K562 (cell line): ENCODE measurements at regions not wholly inside any gene's neighbourhood (a gene's known extent, or its start where the extent isn't known, plus 50 kb on each side); places are given as distances from the start of the nearest gene placed in this dataset.

Experiments
- ATAC-seq: fragments of 200-7000 bp; cut with Tn5 transposase; 3 replicates; pipeline ENCODE4 v1.9.1; 2020; ENCODE audit warnings: moderate library complexity
- BruUV-seq: library from RNA; stranded (reverse); fragments of 400-500 nt; replicated peaks from 2 replicates; lab custom pipeline; 2021; lab: Mats Ljungman, UMichigan
- CTCF ChIA-PET: fragments of 300-600 bp; formaldehyde crosslinking; extraction: SDS; loops from one replicate; lab custom pipeline; 2021; ENCODE audit warnings: low intra/inter-chr PET ratio; lab: Yijun Ruan, JAX
- POLR2A ChIA-PET: fragments of 300-600, 350-650 bp; sonication (Branson Sonifier 250); formaldehyde crosslinking; extraction: SDS; loops from one replicate; lab custom pipeline; 2021; ENCODE audit warnings: antibody characterized with exemption, inconsistent platforms; lab: Yijun Ruan, JAX
- DNase-seq, 4 experiments: peaks; one replicate each; pipeline versions ENCODE4 v3.0.0 to v3.0.0-alpha.2; 2011 to 2018; ENCODE audit warnings: low spot score in 3 of 4, mixed read lengths in 3 of 4; ENCODE audit errors: extremely low read depth in 1 of 4
- FAIRE-seq: peaks from 2 replicates; lab custom pipeline; 2011; peaks lifted over from hg19 to GRCh38; lab: Jason Lieb, UNC
- H2AFZ ChIP-seq: 2 replicates; pipeline ENCODE4 v1.6.0; 2011; ENCODE audit warnings: low read depth, low read length, control low read depth, inconsistent platforms
- H3K27ac ChIP-seq: fragments of 200-600 bp; 3 replicates; pipeline ENCODE4 v1.8.0; 2011; ENCODE audit warnings: low read depth, mild to moderate bottlenecking, control low read depth, inconsistent platforms, low read length, moderate library complexity, mixed read lengths; ENCODE audit errors: extremely low read depth
- H3K27me3 ChIP-seq, 2 experiments: fragments of 300-600 bp in 1 of 2; 2 replicates in 1 of 2; 3 replicates in 1 of 2; pipeline versions ENCODE4 v1.6.0 to v1.8.0; 2011; ENCODE audit warnings: inconsistent platforms in 2 of 2, low read length in 2 of 2, mild to moderate bottlenecking in 1 of 2, mixed read lengths in 1 of 2, moderate library complexity in 1 of 2; ENCODE audit not compliant: control insufficient read depth in 2 of 2, insufficient read depth in 2 of 2
- H3K36me3 ChIP-seq: fragments of 300-600 bp; 3 replicates; pipeline ENCODE4 v1.8.0; 2011; ENCODE audit warnings: mild to moderate bottlenecking, low read length, inconsistent platforms; ENCODE audit not compliant: control insufficient read depth, insufficient read depth
- H3K4me1 ChIP-seq, 2 experiments: fragments of 200-600 bp in 1 of 2; replicated peaks in 1 of 2; 2 replicates in 1 of 2; 3 replicates in 1 of 2; pipeline versions ENCODE4 v1.5.1 to v1.8.0; 2011; ENCODE audit warnings: inconsistent platforms in 2 of 2, low read length in 2 of 2, mild to moderate bottlenecking in 1 of 2, mixed read lengths in 1 of 2, moderate library complexity in 1 of 2; ENCODE audit not compliant: control insufficient read depth in 2 of 2, insufficient read depth in 2 of 2
- H3K4me2 ChIP-seq: 2 replicates; pipeline ENCODE4 v1.6.1; 2011; ENCODE audit warnings: low read length, control low read depth, inconsistent platforms, mixed read lengths; ENCODE audit not compliant: insufficient read depth
- H3K4me3 ChIP-seq: fragments of 200-600 bp; sonication (generic), shearing (Covaris generic); 2 replicates; pipeline ENCODE4 v1.5.1; 2016; ENCODE audit warnings: control low read depth, inconsistent platforms
- H3K79me2 ChIP-seq: fragments of 200-600 bp; 3 replicates; pipeline ENCODE4 v1.8.0; 2011; ENCODE audit warnings: low read length, inconsistent platforms; ENCODE audit not compliant: control insufficient read depth, insufficient read depth
- H3K9ac ChIP-seq, 2 experiments: 2 replicates each; pipeline versions ENCODE4 v1.6.0 to v1.6.1; 2011; ENCODE audit warnings: low read depth in 2 of 2, low read length in 2 of 2, control low read depth in 1 of 2, inconsistent platforms in 1 of 2, mild to moderate bottlenecking in 1 of 2, mixed read lengths in 1 of 2; ENCODE audit not compliant: insufficient read depth in 1 of 2
- H3K9me1 ChIP-seq: one replicate; pipeline ENCODE4 v1.6.0; 2011; ENCODE audit warnings: inconsistent platforms, mild to moderate bottlenecking, low read length, moderate library complexity; ENCODE audit not compliant: control insufficient read depth, insufficient read depth
- H3K9me3 ChIP-seq: replicated peaks from 2 replicates; pipeline ENCODE4 v1.5.1; 2011; ENCODE audit warnings: low read depth, low read length, inconsistent platforms; ENCODE audit not compliant: control insufficient read depth, insufficient read depth
- H4K20me1 ChIP-seq: replicated peaks from 2 replicates; pipeline ENCODE4 v1.6.1; 2011; ENCODE audit warnings: low read length, inconsistent platforms, mixed read lengths; ENCODE audit not compliant: control insufficient read depth, insufficient read depth
- ARID1B ChIP-seq: fragments of 450-650 bp; IDR thresholded peaks from 2 replicates; pipeline ENCODE4 v1.6.1; 2016; ENCODE audit warnings: antibody characterized with exemption, mild to moderate bottlenecking, inconsistent platforms
- BMI1 ChIP-seq: fragments of 150-350 bp; IDR thresholded peaks from 2 replicates; pipeline ENCODE4 v1.6.1; 2014; ENCODE audit warnings: low read length
- CBFA2T2 ChIP-seq: fragments of 450-650 bp; conservative IDR thresholded peaks from 2 replicates; pipeline ENCODE4 v1.6.1; 2017; ENCODE audit warnings: mild to moderate bottlenecking
- CHD2 ChIP-seq: IDR thresholded peaks from 2 replicates; pipeline ENCODE4 v1.6.1; 2011; ENCODE audit warnings: low read depth, low read length
- FIP1L1 ChIP-seq: fragments of 200-400 bp; formaldehyde crosslinking; IDR thresholded peaks from 2 replicates; pipeline ENCODE4 v1.6.1; 2018; ENCODE audit warnings: mild to moderate bottlenecking, low read depth, low read length; ENCODE audit not compliant: poor library complexity, severe bottlenecking
- HNRNPH1 ChIP-seq: fragments of 200-400 bp; formaldehyde crosslinking; optimal IDR thresholded peaks from 2 replicates; pipeline ENCODE3; 2017; ENCODE audit warnings: low read depth, mild to moderate bottlenecking, low read length, moderate library complexity
- LEF1 ChIP-seq: fragments of 450-650 bp; IDR thresholded peaks from 2 replicates; pipeline ENCODE4 v1.6.1; 2016; ENCODE audit warnings: mild to moderate bottlenecking
- MCM5 ChIP-seq: fragments of 450-650 bp; IDR thresholded peaks from 2 replicates; pipeline ENCODE4 v1.6.1; 2016; ENCODE audit warnings: low read depth
- NFRKB ChIP-seq: fragments of 450-650 bp; IDR thresholded peaks from 2 replicates; pipeline ENCODE4 v1.6.1; 2016; ENCODE audit warnings: low read depth
- SAFB2 ChIP-seq: fragments of 200-400 bp; formaldehyde crosslinking; IDR thresholded peaks from 2 replicates; pipeline ENCODE4 v1.6.1; 2018; ENCODE audit warnings: borderline replicate concordance, low read length, low read depth, moderate library complexity; ENCODE audit not compliant: severe bottlenecking
- TCF7 ChIP-seq: sonication (generic); IDR thresholded peaks from 2 replicates; pipeline ENCODE4 v1.6.1; 2016; ENCODE audit warnings: antibody characterized with exemption, borderline replicate concordance
- TEAD4 ChIP-seq, 2 experiments: sonication (generic) in 1 of 2; formaldehyde crosslinking in 1 of 2; IDR thresholded peaks; 2 replicates each; pipeline versions ENCODE4 v1.6.1 to v1.8.0; 2012 to 2022; ENCODE audit warnings: borderline replicate concordance in 1 of 2, inconsistent platforms in 1 of 2, low read length in 1 of 2, mild to moderate bottlenecking in 1 of 2, missing genetic modification reagents in 1 of 2
- ZBTB1 ChIP-seq: sonication (generic); formaldehyde crosslinking; IDR thresholded peaks from 2 replicates; pipeline ENCODE4 v1.8.1; 2023; ENCODE audit warnings: missing genetic modification reagents, low read depth, mild to moderate bottlenecking, borderline replicate concordance
- ZFP36 ChIP-seq: fragments of 150-350 bp; IDR thresholded peaks from 2 replicates; pipeline ENCODE4 v1.6.1; 2018; ENCODE audit warnings: low read length, low read depth; ENCODE audit not compliant: partially characterized antibody
- ZKSCAN1 ChIP-seq: fragments of 150-350 bp; IDR thresholded peaks from 2 replicates; pipeline ENCODE4 v1.6.1; 2016; ENCODE audit warnings: low read depth, low read length
- ZNF431 ChIP-seq: sonication (generic); formaldehyde crosslinking; IDR thresholded peaks from 2 replicates; pipeline ENCODE4 v1.8.0; 2022; ENCODE audit warnings: mild to moderate bottlenecking, missing genetic modification reagents
- ZNF561 ChIP-seq: fragments of 450-650 bp; formaldehyde crosslinking; conservative IDR thresholded peaks from 2 replicates; pipeline ENCODE4 v1.4.0; 2020; ENCODE audit warnings: mild to moderate bottlenecking, moderate library complexity
- ZNF57 ChIP-seq: fragments of 450-650 bp; formaldehyde crosslinking; IDR thresholded peaks from 2 replicates; pipeline ENCODE4 v1.4.0; 2020; ENCODE audit warnings: mild to moderate bottlenecking, moderate library complexity
- WGBS: fragments of 100-300 bp; shearing (Covaris generic); methylation state at CpG from one replicate; pipeline ENCODE4 v1.1.6; 2016; ENCODE audit warnings: low coverage, mixed read lengths; ENCODE audit not compliant: insufficient coverage; ENCODE audit errors: missing lambda C conversion rate; 5-methylcytosine and 5-hydroxymethylcytosine counted together
- in situ Hi-C: fragments of 300-500 bp; cut with MboI; formaldehyde crosslinking; loops from 4 replicates; pipeline ENCODE4 v1.15.0; 2018; ENCODE audit warnings: inconsistent platforms, mixed read lengths
- intact Hi-C: fragments of 100-400 bp; cut with micrococcal nuclease; formaldehyde crosslinking; loops from 2 replicates; pipeline ENCODE4 v1.14.2; 2022
- TF ChIP-seq, protein P1 (sequence below): sonication (generic); formaldehyde crosslinking; IDR thresholded peaks from 2 replicates; pipeline ENCODE4 v1.8.0; 2022; ENCODE audit warnings: mild to moderate bottlenecking, low read depth, missing genetic modification reagents
- TF ChIP-seq, protein P2 (sequence below): sonication (generic); formaldehyde crosslinking; IDR thresholded peaks from 2 replicates; pipeline ENCODE4 v1.8.0; 2022; ENCODE audit warnings: missing genetic modification reagents, mild to moderate bottlenecking, borderline replicate concordance

DNA sequence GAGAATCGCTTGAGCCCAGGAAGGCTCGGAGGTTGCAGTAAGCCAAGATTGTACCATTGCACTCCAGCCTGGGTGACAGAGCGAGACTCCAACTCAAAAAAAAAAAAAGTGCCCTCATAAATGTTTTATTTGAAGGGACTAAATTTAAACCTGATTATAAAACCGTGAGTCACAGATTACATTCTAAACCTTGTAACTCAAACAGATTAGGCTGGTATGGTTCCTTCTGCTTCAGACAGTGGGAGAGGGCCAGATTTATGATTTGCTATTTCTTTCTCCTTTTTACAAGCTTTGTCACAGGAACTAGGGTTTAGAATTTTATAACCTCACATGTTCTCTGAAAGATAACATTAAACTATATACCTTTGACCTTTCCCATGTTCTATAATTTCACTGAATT is 801.2 kb upstream of the ZWINT start:
- BruUV-seq: no TSS peak
- in situ Hi-C loops: no loop called here
- POLR2A ChIA-PET: no interaction called here

DNA sequence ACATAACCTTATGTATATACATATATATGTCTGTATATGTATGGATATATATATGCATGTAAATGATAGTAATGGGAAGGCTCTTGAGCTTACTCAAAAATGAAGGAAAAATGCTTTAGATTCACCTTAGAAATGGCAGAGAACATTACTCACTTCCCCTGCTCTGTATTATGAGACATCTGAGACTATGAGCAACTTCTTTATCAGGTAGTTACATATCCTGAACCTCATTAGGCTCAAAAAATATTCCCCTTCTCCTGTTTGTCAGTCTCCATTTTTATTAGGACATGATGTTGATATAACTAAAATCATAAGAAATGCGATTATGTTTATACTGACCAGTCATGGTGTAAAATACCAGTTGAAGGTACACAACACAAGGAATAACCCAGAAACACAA is 800.1 kb upstream of the ZWINT start:
- no peaks in the 10 kb centered on the region for H3K79me2 ChIP-seq
- no peaks in the 10 kb centered on the region for H3K27me3 ChIP-seq
- POLR2A ChIA-PET: no interaction called here
- H3K27ac ChIP-seq: no peak overlapping the region
- no peak overlapping the region for H3K9ac ChIP-seq
- CTCF ChIA-PET: no interaction called here
- no peaks in the 10 kb centered on the region for H3K4me1 ChIP-seq
- no peak for DNase-seq
- H3K36me3 ChIP-seq: no peaks in the 10 kb centered on the region
- BruUV-seq: no TSS peak
- WGBS: 0% methylated on average over 1 of the region's 1 CpG
- intact Hi-C loops (no loop called here), in situ Hi-C loops (no loop called here)
- no peak overlapping the region for H3K4me2 ChIP-seq
- no peak overlapping the region for H2AFZ ChIP-seq
- H3K4me3 ChIP-seq: no peak overlapping the region
- H4K20me1 ChIP-seq: no peaks in the 10 kb centered on the region
- ATAC-seq: no peak
- H3K9me1 ChIP-seq: no peaks in the 10 kb centered on the region
- FAIRE-seq: no peak
- no peaks in the 10 kb centered on the region; the same call in 1 of the 2 replicates for H3K9me3 ChIP-seq
- TF ChIP-seq TEAD4 (IDR thresholded peaks at IDR 0.05; ENCODE audit: low read length) (no peak), TEAD4 (CRISPR knock-in tag; IDR thresholded peaks at IDR 0.05; ENCODE audit: borderline replicate concordance) (no peak), CHD2 (no peak), ARID1B (no peak), ZBTB1 (no peak), FIP1L1 (no peak), NFRKB (no peak), HNRNPH1 (no peak), BMI1 (no peak), MCM5 (no peak), SAFB2 (no peak), CBFA2T2 (no peak), ZNF561 (CRISPR knock-in tag) (no peak)
- TF ChIP-seq, protein P1, sequence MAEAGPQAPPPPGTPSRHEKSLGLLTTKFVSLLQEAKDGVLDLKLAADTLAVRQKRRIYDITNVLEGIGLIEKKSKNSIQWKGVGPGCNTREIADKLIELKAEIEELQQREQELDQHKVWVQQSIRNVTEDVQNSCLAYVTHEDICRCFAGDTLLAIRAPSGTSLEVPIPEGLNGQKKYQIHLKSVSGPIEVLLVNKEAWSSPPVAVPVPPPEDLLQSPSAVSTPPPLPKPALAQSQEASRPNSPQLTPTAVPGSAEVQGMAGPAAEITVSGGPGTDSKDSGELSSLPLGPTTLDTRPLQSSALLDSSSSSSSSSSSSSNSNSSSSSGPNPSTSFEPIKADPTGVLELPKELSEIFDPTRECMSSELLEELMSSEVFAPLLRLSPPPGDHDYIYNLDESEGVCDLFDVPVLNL (CRISPR knock-in tag): no peak

More for the DNA sequence above, 801.2 kb upstream of the ZWINT start:
- no peak overlapping the region for H3K9ac ChIP-seq
- intact Hi-C loops: no loop called here
- no peak overlapping the region for H3K4me2 ChIP-seq
- H3K79me2 ChIP-seq: no peaks in the 10 kb centered on the region
- 0% methylated on average over 4 of the region's 4 CpGs for WGBS
- H3K36me3 ChIP-seq: no peaks in the 10 kb centered on the region
- no peaks in the 10 kb centered on the region for H3K9me1 ChIP-seq
- H3K27me3 ChIP-seq: no peaks in the 10 kb centered on the region
- DNase-seq (no peak), FAIRE-seq (no peak), ATAC-seq (no peak)
- CTCF ChIA-PET: no interaction called here
- TF ChIP-seq ZKSCAN1: no peak
- no peak for TF ChIP-seq ZFP36
- no peak for TF ChIP-seq ZNF57 (CRISPR knock-in tag)
- TF ChIP-seq, protein P2, sequence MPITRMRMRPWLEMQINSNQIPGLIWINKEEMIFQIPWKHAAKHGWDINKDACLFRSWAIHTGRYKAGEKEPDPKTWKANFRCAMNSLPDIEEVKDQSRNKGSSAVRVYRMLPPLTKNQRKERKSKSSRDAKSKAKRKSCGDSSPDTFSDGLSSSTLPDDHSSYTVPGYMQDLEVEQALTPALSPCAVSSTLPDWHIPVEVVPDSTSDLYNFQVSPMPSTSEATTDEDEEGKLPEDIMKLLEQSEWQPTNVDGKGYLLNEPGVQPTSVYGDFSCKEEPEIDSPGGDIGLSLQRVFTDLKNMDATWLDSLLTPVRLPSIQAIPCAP (CRISPR knock-in tag): no peak
- TF ChIP-seq LEF1: no peak
- no peak for TF ChIP-seq ZNF431 (CRISPR knock-in tag)
- no peak for TF ChIP-seq TCF7
- no peak overlapping the region for H3K4me3 ChIP-seq
- no peak overlapping the region for H2AFZ ChIP-seq
- H3K27ac ChIP-seq: no peak overlapping the region
- H3K9me3 ChIP-seq: no peaks in the 10 kb centered on the region; the same call in 1 of the 2 replicates
- H4K20me1 ChIP-seq: no peaks in the 10 kb centered on the region
- H3K4me1 ChIP-seq: no peaks in the 10 kb centered on the region
